ENCODE measurements at regions not wholly inside any gene's neighbourhood (a gene's known extent, or its start where the extent isn't known, plus 50 kb on each side); places are given as distances from the start of the nearest gene placed in this dataset.

GRCh38 chr6:80548532-80548931, 442.1 kb downstream of the BCKDHB start:
- ATAC-seq (no peak), DNase-seq (ENCODE audit: low spot score) (no peak)
- no peaks in the 10 kb centered on the region for H3F3A ChIP-seq (replicated peaks; ENCODE audit: low read depth)
- H3K9me3 Mint-ChIP-seq, result peaks cover 23% of the 10 kb centered on the region
- H3K27me3 ChIP-seq (ENCODE audit: insufficient read depth), result no peaks in the 10 kb centered on the region
- peaks cover 5% of the 10 kb centered on the region; the same call in 2 of the 3 replicates for H3K4me1 Mint-ChIP-seq
- TF ChIP-seq JUNB (IDR thresholded peaks at IDR 0.05; ENCODE audit: unreplicated experiment), result no peak
- TF ChIP-seq STAT1 (IDR thresholded peaks at IDR 0.05; ENCODE audit: unreplicated experiment), result no peak
- TF ChIP-seq POLR2AphosphoS5 (IDR thresholded peaks at IDR 0.05; ENCODE audit: low read depth), result no peak
- no peak for TF ChIP-seq ZNF114 (CRISPR knock-in tag; IDR thresholded peaks at IDR 0.05)
- TF ChIP-seq EZH2 (IDR thresholded peaks at IDR 0.05; ENCODE audit: low read depth, unreplicated experiment), result no peak
- no peak for TF ChIP-seq ETS1 (IDR thresholded peaks at IDR 0.05)
- no peak for TF ChIP-seq REST (IDR thresholded peaks at IDR 0.05; ENCODE audit: unreplicated experiment)
- no peaks in the 10 kb centered on the region for H3K79me2 ChIP-seq (replicated peaks; ENCODE audit: insufficient read depth)
- no peaks in the 10 kb centered on the region for H3K36me3 ChIP-seq (ENCODE audit: insufficient read depth)
- no peak overlapping the region for H3K4me2 ChIP-seq
- no peaks in the 10 kb centered on the region for H3K27me3 Mint-ChIP-seq (ENCODE audit: insufficient read depth, low read depth, poor library complexity)
- H4K20me1 ChIP-seq (replicated peaks; ENCODE audit: insufficient read depth), result no peaks in the 10 kb centered on the region
- no peak overlapping the region for H3K27ac ChIP-seq (ENCODE audit: low read depth)
- no peak overlapping the region for H3K27ac Mint-ChIP-seq
- no peak overlapping the region for H3K4me3 Mint-ChIP-seq
- 0 out of 2 replicates have a peak, but pooled peaks cover 8% of the 10 kb centered on the region for H3K9me2 ChIP-seq (ENCODE audit: insufficient read depth)
- no peaks in the 10 kb centered on the region for H3K4me1 ChIP-seq (ENCODE audit: insufficient read depth)
- peaks cover 9% of the 10 kb centered on the region for H3K36me3 Mint-ChIP-seq (ENCODE audit: low read depth)
- H2AFZ ChIP-seq, result no peak overlapping the region
- no peak overlapping the region for H3K4me3 ChIP-seq

GRCh38 chr6:80547827-80548226, 441.4 kb downstream of the BCKDHB start:
- Mint-ChIP-seq H3K27ac (no peak overlapping the region), H3K4me3 (no peak overlapping the region), H3K36me3 (ENCODE audit: low read depth) (peaks cover 9% of the 10 kb centered on the region), H3K9me3 (peaks cover 23% of the 10 kb centered on the region), H3K27me3 (ENCODE audit: insufficient read depth, low read depth, poor library complexity) (no peaks in the 10 kb centered on the region), H3K4me1 (no peaks in the 10 kb centered on the region; the same call in 2 of the 3 replicates)
- Histone ChIP-seq H3K9me2 (ENCODE audit: insufficient read depth) (0 out of 2 replicates have a peak, but pooled peaks cover 6% of the 10 kb centered on the region), H2AFZ (no peak overlapping the region), H4K20me1 (replicated peaks; ENCODE audit: insufficient read depth) (no peaks in the 10 kb centered on the region), H3K27me3 (ENCODE audit: insufficient read depth) (no peaks in the 10 kb centered on the region), H3K79me2 (replicated peaks; ENCODE audit: insufficient read depth) (no peaks in the 10 kb centered on the region), H3F3A (replicated peaks; ENCODE audit: low read depth) (no peaks in the 10 kb centered on the region), H3K27ac (ENCODE audit: low read depth) (no peak overlapping the region), H3K4me2 (no peak overlapping the region), H3K36me3 (ENCODE audit: insufficient read depth) (no peaks in the 10 kb centered on the region), H3K4me3 (no peak overlapping the region), H3K4me1 (ENCODE audit: insufficient read depth) (no peaks in the 10 kb centered on the region)
- no peak for DNase-seq (ENCODE audit: low spot score)
- ATAC-seq, result no peak
- TF ChIP-seq STAT1 (IDR thresholded peaks at IDR 0.05; ENCODE audit: unreplicated experiment), result no peak
- no peak for TF ChIP-seq REST (IDR thresholded peaks at IDR 0.05; ENCODE audit: unreplicated experiment)
- no peak for TF ChIP-seq ZNF114 (CRISPR knock-in tag; IDR thresholded peaks at IDR 0.05)
- TF ChIP-seq EZH2 (IDR thresholded peaks at IDR 0.05; ENCODE audit: low read depth, unreplicated experiment), result no peak
- TF ChIP-seq ETS1 (IDR thresholded peaks at IDR 0.05), result no peak

Data from GM23338 (cell line).